ENCODE measurements at regions not wholly inside any gene's neighbourhood (a gene's known extent, or its start where the extent isn't known, plus 50 kb on each side); places are given as distances from the start of the nearest gene placed in this dataset.

GRCh38 chr2:220127311-220127710, 499.9 kb downstream of the SLC4A3 start (continued):
- TF ChIP-seq THAP9 (CRISPR knock-in tag; IDR thresholded peaks at IDR 0.05; ENCODE audit: borderline replicate concordance) = no peak
- no peak for TF ChIP-seq HOXD1 (CRISPR knock-in tag; IDR thresholded peaks at IDR 0.05)
- no peak for TF ChIP-seq ZNF468 (CRISPR knock-in tag; IDR thresholded peaks at IDR 0.05)
- TF ChIP-seq YEATS2 (CRISPR knock-in tag; IDR thresholded peaks at IDR 0.05; ENCODE audit: borderline replicate concordance) = no peak
- no peak for TF ChIP-seq TEAD2 (CRISPR knock-in tag; IDR thresholded peaks at IDR 0.05)
- TF ChIP-seq HNRNPH1 (optimal IDR thresholded peaks at IDR 0.05; ENCODE audit: low read depth, low read length) = no peak
- no peak for TF ChIP-seq RFX3 (CRISPR knock-in tag; IDR thresholded peaks at IDR 0.05)
- TF ChIP-seq ZNF766 (CRISPR knock-in tag; IDR thresholded peaks at IDR 0.05; ENCODE audit: borderline replicate concordance) = no peak

DNA sequence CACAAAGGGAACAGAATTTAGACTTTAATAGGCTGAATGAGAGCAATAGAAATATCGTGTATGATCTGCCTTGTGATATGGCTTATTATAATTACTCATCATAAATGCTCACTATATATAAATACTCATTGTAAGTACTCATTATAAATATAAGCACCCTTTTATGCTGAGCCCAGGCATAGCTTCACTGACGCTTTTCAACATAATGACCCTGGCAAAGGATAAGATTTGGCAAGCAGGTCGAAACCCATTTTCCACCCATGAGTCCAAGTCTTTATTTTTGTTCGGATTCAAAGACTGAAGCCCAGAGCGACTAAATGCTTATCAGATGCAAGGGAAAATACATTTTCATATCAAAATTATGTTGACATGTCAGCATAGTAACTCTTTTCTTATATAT, 500.4 kb downstream of the SLC4A3 start:
- POLR2A ChIA-PET = no interaction called here

More for the DNA sequence above, 500.4 kb downstream of the SLC4A3 start:
- no peak overlapping the region for H3K4me3 ChIP-seq (replicated peaks in 1 of 3; ENCODE audit: insufficient read depth in 1 of 3, low read depth in 2 of 3, low read length in 3 of 3)
- 3% methylated on average over 5 of the region's 5 CpGs for WGBS (ENCODE audit: low lambda C conversion rate)
- DNase-seq (ENCODE audit: low spot score) (no peak), ATAC-seq (no peak), FAIRE-seq (no peak)
- no TSS peak for BruUV-seq (replicated peaks)
- no peaks in the 10 kb centered on the region for H4K20me1 ChIP-seq (ENCODE audit: insufficient read depth, low read length)
- no peaks in the 10 kb centered on the region for H3K4me1 ChIP-seq (ENCODE audit: insufficient read depth, low read length)
- no peak for TF ChIP-seq RFX5 (IDR thresholded peaks at IDR 0.05; ENCODE audit: low read depth, low read length)
- no peak for TF ChIP-seq EED (CRISPR knock-in tag; IDR thresholded peaks at IDR 0.05)
- no peak for TF ChIP-seq FOXP4 (CRISPR knock-in tag; IDR thresholded peaks at IDR 0.05)
- peaks cover 10% of the 10 kb centered on the region for H3K9me3 ChIP-seq (ENCODE audit: low read length)
- H2AFZ ChIP-seq (ENCODE audit: low read length) = no peak overlapping the region
- in situ Hi-C loops (cut with HindIII; ENCODE audit: extremely low pct_ligation_motif_present, low pct_unique_long_range_greater_than_20kb) = no loop called here
- no peak overlapping the region for H3K4me2 ChIP-seq (ENCODE audit: low read depth, low read length)
- intact Hi-C loops (cut with micrococcal nuclease; ENCODE audit: unreplicated experiment) = no loop called here
- H3K27me3 ChIP-seq (ENCODE audit: control insufficient read depth in 1 of 2, insufficient read depth in 2 of 2, low read length in 2 of 2) = no peaks in the 10 kb centered on the region
- H3K36me3 ChIP-seq (replicated peaks in 1 of 2; ENCODE audit: control insufficient read depth in 1 of 2, insufficient read depth in 2 of 2, low read length in 2 of 2) = no peaks in the 10 kb centered on the region
- H3K79me2 ChIP-seq (ENCODE audit: insufficient read depth, low read length) = no peaks in the 10 kb centered on the region
- no peak overlapping the region for H3K27ac ChIP-seq (ENCODE audit: extremely low read length, insufficient read depth, low read length)
- CTCF ChIA-PET (ENCODE audit: low intra/inter-chr PET ratio, low total read pairs) = no interaction called here
- no peak overlapping the region for H3K9ac ChIP-seq (ENCODE audit: insufficient read depth, low read depth, low read length)
